Esophagus squamous epithelium (tissue), 5 donors: ENCODE measurements at regions not wholly inside any gene's neighbourhood (a gene's known extent, or its start where the extent isn't known, plus 50 kb on each side); places are given as distances from the start of the nearest gene placed in this dataset.
"Not testable (repeated sequence)": the region's sequence is repeated elsewhere in the genome, so short reads cannot be mapped to it uniquely, and the experiment has no call there.

Experiments
- DNase-seq: peaks from one replicate; lab custom pipeline; 2025; lab: John Stamatoyannopoulos, UW
- H3K27ac ChIP-seq, 4 donors: fragments of 200-600 bp; sonication (generic); one replicate each; pipeline ENCODE4 v1.5.1; 2016 to 2019; ENCODE audit warnings: mild to moderate bottlenecking in 1 of 4
- H3K27me3 ChIP-seq, 4 donors: fragments of 200-600 bp; sonication (generic); 1 replicate in 3 of 4; 2 replicates in 1 of 4; pipeline versions ENCODE4 v1.5.1 to v1.6.0; 2017 to 2021; ENCODE audit warnings: antibody characterized with exemption in 1 of 4
- H3K36me3 ChIP-seq, 3 donors: fragments of 200-600 bp; sonication (generic); one replicate each; pipeline ENCODE4 v1.5.1; 2016 to 2019
- H3K4me1 ChIP-seq, 3 donors: fragments of 200-600 bp; sonication (generic); one replicate each; pipeline ENCODE4 v1.5.1; 2017 to 2019
- H3K4me3 ChIP-seq, 4 donors: fragments of 200-600 bp; sonication (generic); 1 replicate in 3 of 4; 2 replicates in 1 of 4; pipeline ENCODE4 v1.5.1; 2016 to 2019; ENCODE audit warnings: mild to moderate bottlenecking in 2 of 4, moderate library complexity in 1 of 4
- H3K9me3 ChIP-seq, 3 donors: fragments of 200-600 bp; sonication (generic); one replicate each; pipeline ENCODE4 v1.5.1; 2016 to 2019
- POLR2A ChIP-seq, 4 donors: fragments of 450-650 bp; IDR thresholded peaks; one replicate each; pipeline ENCODE4 v1.6.1; 2017; ENCODE audit warnings: antibody characterized with exemption in 4 of 4, mild to moderate bottlenecking in 4 of 4, moderate library complexity in 3 of 4
- WGBS, 2 donors: methylation state at CpG; one replicate each; pipeline ENCODE4 v1.1.5; 2018; 5-methylcytosine and 5-hydroxymethylcytosine counted together
- intact Hi-C: fragments of 100-400 bp; cut with DNase I; formaldehyde crosslinking; loops from one replicate; pipeline ENCODE4 v1.15.0; 2022
- TF ChIP-seq, protein P1 (sequence below), 6 experiments: fragments of 450-650 bp in 4 of 6; fragments of 200-600 bp in 2 of 6; sonication (generic) in 2 of 6; IDR thresholded peaks; one replicate each; pipeline ENCODE4 v1.5.1; 2016 to 2019; ENCODE audit warnings: antibody characterized with exemption in 6 of 6, mild to moderate bottlenecking in 4 of 6, moderate library complexity in 4 of 6
- donor health status: DM: yes; HTN: yes; CAD: no.

DNA sequence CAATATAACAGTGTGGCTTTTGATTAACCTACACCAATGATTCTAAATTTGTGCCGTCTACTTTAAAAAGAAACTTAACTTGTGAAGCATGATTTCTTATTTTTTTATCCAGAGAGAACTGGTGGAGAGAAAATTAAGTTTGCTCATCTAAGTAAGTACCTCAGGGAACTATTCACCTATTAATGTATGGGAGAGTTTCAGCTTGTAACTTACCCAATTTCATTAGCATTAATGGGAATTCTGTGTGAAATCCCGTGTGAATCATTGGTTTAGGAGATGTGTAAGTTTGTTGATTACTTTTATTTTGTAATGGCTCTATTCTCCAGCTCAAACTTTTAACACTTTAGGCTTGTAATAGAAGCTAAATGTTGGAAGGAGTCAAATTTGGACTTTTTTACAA lies 1061.5 kb downstream of the TDRD15 start:
- no peaks in the 10 kb centered on the region for H3K4me1 ChIP-seq
- 67 to 72% methylated on average over 2 of the region's 2 CpGs for WGBS, 2 donors
- peaks cover 0 to 18% (median 0%) of the 10 kb centered on the region in 3 donors for H3K9me3 ChIP-seq
- intact Hi-C loops: no loop called here
- DNase-seq: no peak
- H3K27ac ChIP-seq: no peak overlapping the region
- TF ChIP-seq, protein P1, sequence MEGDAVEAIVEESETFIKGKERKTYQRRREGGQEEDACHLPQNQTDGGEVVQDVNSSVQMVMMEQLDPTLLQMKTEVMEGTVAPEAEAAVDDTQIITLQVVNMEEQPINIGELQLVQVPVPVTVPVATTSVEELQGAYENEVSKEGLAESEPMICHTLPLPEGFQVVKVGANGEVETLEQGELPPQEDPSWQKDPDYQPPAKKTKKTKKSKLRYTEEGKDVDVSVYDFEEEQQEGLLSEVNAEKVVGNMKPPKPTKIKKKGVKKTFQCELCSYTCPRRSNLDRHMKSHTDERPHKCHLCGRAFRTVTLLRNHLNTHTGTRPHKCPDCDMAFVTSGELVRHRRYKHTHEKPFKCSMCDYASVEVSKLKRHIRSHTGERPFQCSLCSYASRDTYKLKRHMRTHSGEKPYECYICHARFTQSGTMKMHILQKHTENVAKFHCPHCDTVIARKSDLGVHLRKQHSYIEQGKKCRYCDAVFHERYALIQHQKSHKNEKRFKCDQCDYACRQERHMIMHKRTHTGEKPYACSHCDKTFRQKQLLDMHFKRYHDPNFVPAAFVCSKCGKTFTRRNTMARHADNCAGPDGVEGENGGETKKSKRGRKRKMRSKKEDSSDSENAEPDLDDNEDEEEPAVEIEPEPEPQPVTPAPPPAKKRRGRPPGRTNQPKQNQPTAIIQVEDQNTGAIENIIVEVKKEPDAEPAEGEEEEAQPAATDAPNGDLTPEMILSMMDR (IDR thresholded peaks at IDR 0.05): no peak
- no peak for TF ChIP-seq POLR2A (IDR thresholded peaks at IDR 0.05)
- H3K4me3 ChIP-seq: no peak overlapping the region
- H3K36me3 ChIP-seq: no peaks in the 10 kb centered on the region
- H3K27me3 ChIP-seq: no peaks in the 10 kb centered on the region

DNA sequence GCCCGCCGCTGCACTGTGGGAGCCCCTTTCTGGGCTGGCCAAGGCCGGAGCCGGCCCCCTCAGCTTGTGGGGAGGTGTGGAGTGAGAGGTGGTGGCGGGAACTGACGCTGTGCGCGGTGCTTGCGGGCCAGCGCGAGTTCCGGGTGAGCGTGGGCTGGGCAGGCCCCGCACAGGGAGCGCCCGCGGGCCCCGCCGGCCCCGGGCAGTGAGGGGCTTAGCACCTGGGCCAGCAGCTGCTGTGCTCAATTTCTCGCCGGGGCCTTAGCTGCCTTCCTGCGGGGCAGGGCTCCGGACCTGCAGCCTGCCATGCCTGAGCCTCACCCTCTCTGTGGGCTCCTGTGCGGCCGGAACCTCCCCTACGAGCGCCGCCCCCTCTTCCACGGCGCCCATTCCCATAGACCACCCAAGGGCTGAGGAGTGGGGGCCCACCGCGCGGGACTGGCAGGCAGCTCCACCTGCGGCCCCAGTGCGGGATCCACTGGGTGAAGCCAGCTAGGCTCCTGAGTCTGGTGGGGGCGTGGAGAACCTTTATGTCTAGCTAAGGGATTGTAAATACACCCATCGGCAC lies 1062.6 kb downstream of the TDRD15 start:
- H3K4me3 ChIP-seq, DNase-seq, H3K36me3 ChIP-seq, H3K27ac ChIP-seq, H3K27me3 ChIP-seq, intact Hi-C loops, H3K4me1 ChIP-seq: not testable (repeated sequence)
- H3K9me3 ChIP-seq: peaks cover 0 to 18% (median 0%) of the 10 kb centered on the region in 3 donors
- WGBS, 2 donors: 83 to 100% methylated on average over 1 to 2 of the region's 38 CpGs

DNA sequence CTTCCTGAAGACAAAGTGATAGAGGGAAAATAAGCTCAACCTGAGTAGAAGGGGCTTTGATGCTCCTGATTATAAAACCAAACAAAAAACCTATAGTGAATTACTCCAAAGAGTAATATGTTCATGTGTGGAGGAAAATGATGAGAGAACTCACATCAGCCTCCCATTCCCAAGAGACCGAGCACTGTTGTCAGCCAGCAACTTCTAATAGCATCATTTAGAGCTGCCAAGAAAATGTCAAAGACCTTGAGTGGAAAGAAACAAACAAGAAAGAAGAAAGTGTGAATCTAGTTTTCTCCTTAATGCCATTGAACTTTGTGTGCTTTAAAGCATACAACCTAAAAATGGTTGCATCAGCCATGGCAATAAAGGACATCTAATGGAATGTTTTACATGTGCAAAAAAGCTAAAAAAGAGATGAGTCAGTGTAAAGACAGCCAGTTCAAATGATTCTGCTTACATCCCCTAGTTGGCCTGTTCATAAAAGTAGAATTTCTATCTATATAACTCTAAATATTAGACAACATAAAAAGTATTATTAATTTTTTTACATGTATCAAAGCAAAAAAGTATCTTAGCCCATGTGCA lies 1066.2 kb downstream of the TDRD15 start:
- H3K9me3 ChIP-seq: peaks cover 0 to 18% (median 0%) of the 10 kb centered on the region in 3 donors
- no peaks in the 10 kb centered on the region for H3K27me3 ChIP-seq
- H3K4me1 ChIP-seq: no peaks in the 10 kb centered on the region
- intact Hi-C loops: no loop called here
- H3K27ac ChIP-seq: no peak overlapping the region
- no peaks in the 10 kb centered on the region for H3K36me3 ChIP-seq
- no peak overlapping the region for H3K4me3 ChIP-seq
- TF ChIP-seq, protein P1 (IDR thresholded peaks at IDR 0.05): no peak
- TF ChIP-seq POLR2A (IDR thresholded peaks at IDR 0.05): no peak
- WGBS, 2 donors: 77 to 78% methylated on average over 1 of the region's 1 CpG
- DNase-seq: no peak

DNA sequence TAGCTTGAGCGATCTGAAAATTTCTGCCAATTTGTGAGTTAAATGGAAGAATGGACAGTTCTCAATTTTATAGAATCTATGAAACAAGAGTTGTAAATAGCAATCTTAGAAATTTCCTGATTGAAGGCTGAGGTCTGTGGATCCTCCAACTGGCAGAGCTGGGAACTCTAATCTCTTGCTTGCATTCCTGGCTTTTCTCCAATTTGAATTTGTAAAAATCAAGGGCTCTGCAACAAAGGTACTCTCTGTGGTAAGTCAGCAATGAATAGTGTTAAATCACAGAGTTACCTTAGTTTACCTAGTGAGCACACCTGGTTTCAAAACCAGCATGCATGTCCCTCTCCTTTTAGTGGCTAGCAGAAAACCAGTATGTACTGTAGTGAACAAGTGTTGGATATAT lies 1070.5 kb downstream of the TDRD15 start:
- DNase-seq: no peak
- TF ChIP-seq, protein P1 (IDR thresholded peaks at IDR 0.05): no peak
- no peak for TF ChIP-seq POLR2A (IDR thresholded peaks at IDR 0.05)
- no peaks in the 10 kb centered on the region for H3K27me3 ChIP-seq

DNA sequence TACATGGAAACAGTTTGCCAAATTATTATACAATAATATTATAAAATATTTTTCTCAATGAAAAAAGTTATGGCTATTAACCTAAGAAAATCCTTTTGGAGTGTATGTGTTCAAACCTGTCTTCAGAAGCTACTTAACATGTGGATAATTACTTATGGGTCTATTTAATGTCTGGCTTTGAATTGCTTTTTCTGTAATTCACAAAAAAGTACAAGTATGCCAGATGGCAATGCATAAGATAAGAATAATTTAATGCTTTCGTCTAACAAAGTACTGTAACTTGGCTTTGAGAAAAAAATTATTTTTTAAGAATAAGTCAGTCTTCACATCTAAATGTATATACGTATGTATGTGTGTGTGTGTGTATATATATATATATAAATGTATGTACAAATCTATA lies 1073.0 kb downstream of the TDRD15 start:
- Histone ChIP-seq H3K9me3 (no peaks in the 10 kb centered on the region), H3K27ac (no peak overlapping the region), H3K4me3 (no peak overlapping the region), H3K36me3 (no peaks in the 10 kb centered on the region), H3K27me3 (no peaks in the 10 kb centered on the region), H3K4me1 (no peaks in the 10 kb centered on the region)
- 57 to 72% methylated on average over 2 of the region's 2 CpGs for WGBS, 2 donors
- DNase-seq: no peak
- TF ChIP-seq POLR2A (IDR thresholded peaks at IDR 0.05): no peak
- TF ChIP-seq, protein P1 (IDR thresholded peaks at IDR 0.05): no peak
- intact Hi-C loops: no loop called here

More for the DNA sequence above, 1070.5 kb downstream of the TDRD15 start:
- intact Hi-C loops: no loop called here
- no peaks in the 10 kb centered on the region for H3K4me1 ChIP-seq
- no peaks in the 10 kb centered on the region for H3K36me3 ChIP-seq
- WGBS, 2 donors: 85 to 89% methylated on average over 1 of the region's 1 CpG
- H3K4me3 ChIP-seq: no peak overlapping the region
- no peak overlapping the region for H3K27ac ChIP-seq
- H3K9me3 ChIP-seq: no peaks in the 10 kb centered on the region
